ENCODE measurements at regions not wholly inside any gene's neighbourhood (a gene's known extent, or its start where the extent isn't known, plus 50 kb on each side); places are given as distances from the start of the nearest gene placed in this dataset.
"Not testable (repeated sequence)": the region's sequence is repeated elsewhere in the genome, so short reads cannot be mapped to it uniquely, and the experiment has no call there.

- peak in 4 of 58 donors; percentile 1 to 6 (median 2) for DNase-seq
These were observed 160.0 kb downstream of the DEFB131A start for GRCh38 chr4:9604031-9604892.

DNA sequence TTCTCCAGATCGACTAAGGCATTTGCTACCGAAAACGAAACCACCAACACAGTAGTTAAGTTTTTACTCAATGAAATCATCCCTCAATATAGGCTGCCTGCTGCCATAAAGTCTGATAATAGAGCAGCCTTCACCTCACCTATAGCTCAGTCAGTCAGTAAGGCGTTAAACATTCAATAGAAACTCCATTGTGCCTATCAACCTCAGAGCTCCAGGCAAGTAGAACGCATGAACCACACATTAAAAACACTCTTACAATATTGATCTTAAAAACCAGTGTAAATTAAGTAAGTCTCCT is 160.6 kb downstream of the DEFB131A start:
- DNase-seq = not testable (repeated sequence)

- no peak for DNase-seq
These were observed 164.1 kb downstream of the DEFB131A start for GRCh38 chr4:9608300-9608699.

DNA sequence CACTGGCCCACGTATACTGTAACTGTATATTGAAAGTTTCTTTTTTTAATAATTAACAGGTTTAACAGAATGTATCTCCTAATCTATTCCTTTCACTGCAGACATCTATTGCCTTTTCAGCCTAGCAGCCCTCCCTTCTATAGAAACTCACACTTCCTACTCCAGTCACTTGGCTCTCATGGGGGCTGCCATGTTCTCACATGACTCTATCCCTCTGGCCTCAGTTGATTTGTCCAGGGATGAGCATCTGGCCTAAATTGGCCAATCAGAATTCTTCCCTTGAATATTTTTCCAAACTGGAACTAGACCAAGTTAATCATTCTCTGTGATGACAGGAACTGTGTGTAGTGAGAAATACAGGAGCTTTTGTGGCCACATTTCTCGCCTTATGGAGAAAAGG is 166.1 kb downstream of the DEFB131A start:
- DNase-seq = not testable (repeated sequence)

GRCh38 chr4:9611101-9611500 is 166.9 kb downstream of the DEFB131A start:
- no peak for DNase-seq

DNA sequence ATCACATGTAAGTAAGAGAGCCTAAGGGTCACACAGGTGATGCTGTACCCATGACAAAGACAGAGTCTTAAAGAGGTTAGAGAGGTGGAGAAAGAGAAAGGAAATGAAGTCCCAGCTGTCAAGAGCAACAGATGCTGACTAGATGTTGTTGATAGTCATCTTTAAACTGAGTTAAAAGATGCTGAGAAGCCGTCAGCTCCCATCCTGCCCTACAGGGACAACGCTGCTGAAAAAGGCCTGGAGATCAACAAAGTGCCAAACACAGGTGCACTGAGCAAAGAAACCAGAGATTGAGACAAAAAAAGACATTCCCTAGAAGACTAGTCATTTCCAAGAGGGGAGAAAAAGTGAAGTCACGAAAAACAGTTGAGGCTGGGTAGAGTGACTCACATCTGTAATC is 145.0 kb upstream of the DRD5 start:
- not testable (repeated sequence) for DNase-seq

GRCh38 chr4:9659678-9660077 is 121.8 kb upstream of the DRD5 start:
- DNase-seq = peak in 4 of 58 donors; percentile 1 to 11 (median 8)

DNA sequence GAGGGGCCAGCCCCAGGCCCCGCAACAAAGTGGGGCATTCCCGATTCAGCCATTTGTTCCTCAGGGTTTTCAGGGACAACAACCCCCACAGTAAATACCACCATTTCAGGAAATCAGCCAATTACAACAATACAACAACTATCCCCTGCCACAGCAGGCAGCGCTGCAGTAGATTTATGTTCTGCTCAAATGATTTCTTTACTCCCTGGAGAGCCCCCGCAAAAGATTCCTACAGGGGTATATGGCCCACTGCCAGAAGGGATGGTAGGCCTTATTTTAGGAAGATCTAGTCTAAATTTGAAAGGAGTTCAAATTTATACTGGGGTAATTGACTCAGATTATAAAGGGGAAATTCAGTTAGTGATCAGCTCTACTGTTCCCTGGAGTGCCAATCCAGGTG is 120.5 kb upstream of the DRD5 start:
- not testable (repeated sequence) for DNase-seq

GRCh38 chr4:9670725-9671124 is 110.7 kb upstream of the DRD5 start:
- DNase-seq = peak in 7 of 58 donors; percentile 10 to 87 (median 14)

GRCh38 chr4:9677357-9677756 is 104.1 kb upstream of the DRD5 start:
- not testable (repeated sequence) for DNase-seq

GRCh38 chr4:9679704-9680478 is 101.5 kb upstream of the DRD5 start:
- no peak for DNase-seq

- DNase-seq = not testable (repeated sequence)
These were observed 98.3 kb upstream of the DRD5 start for GRCh38 chr4:9683174-9683573.

GRCh38 chr4:9685016-9685415 is 96.4 kb upstream of the DRD5 start:
- not testable (repeated sequence) for DNase-seq

- no peak for DNase-seq
These were observed 95.7 kb upstream of the DRD5 start for GRCh38 chr4:9685692-9686091.

DNA sequence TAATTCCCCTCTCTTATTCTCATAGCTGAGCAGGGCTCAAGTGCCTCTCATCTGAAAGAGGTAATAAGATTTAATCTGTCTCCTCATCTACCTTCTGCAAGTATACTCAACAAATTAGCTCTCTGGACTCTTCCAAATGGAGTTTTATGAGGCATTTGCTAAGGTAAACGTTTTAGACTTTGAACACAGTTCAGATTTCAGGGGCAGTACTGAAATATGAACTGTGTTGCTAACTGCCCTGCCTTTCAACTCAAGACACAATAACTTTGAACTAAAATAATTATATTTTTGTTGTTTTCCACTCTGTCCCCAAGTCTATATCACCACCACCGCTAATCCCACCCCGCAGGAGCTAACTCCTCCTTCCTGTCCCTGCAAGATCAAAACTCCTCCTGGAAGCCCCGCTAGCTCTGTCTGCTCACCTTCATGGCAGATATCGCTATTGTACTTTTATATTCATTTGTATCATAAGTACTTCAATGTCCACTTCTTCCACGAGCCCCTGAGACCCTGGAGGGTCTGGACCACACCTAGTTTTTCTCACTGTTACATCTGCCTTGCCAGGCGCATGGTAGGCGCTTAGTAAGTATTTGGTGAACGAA is 90.7 kb upstream of the DRD5 start:
- peak in 1 of 58 donors; percentile 35 for DNase-seq

DNA sequence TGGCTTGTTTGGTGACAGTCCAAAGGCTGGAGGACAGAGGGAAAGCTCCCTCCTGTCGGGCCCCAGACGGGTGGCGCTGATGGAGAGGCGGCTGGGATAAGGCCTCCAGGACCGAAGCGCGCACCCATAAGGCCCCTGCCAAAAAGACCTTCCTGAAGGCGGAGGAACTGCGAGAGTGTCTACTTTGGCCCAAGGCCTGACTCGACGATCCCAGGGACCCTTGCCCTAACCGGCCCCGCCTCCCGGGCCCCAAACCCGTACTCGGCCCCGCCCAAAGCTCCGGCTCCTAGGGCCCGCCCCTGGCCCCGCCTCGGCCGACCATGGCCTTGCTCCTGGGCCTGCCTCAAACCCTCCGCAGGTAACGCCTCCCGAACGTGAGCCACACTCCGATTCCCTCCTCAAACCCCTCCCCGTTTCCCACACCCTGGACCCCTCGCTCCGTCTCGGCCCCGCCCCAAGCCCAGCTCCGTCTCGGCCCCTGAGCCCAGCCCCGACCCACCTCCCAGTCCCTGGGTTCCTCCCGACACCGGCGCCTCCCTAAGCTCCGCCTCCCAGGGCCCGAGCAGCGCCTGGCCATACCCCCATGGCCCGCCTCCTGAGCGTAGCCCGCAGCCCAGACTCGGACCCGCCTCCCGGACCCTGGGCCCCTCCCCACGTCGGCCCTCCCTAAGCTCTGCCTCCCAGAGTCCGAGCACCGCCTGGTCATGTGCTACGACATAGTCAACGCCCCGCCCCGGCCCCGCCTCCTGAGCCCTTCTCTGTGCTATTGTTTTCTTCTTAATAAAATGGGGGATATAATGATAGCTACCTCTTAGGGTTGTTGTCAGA is 90.0 kb upstream of the DRD5 start:
- DNase-seq = peak; percentile 37 to 97 (median 93)

- DNase-seq = not testable (repeated sequence)
These were observed 88.5 kb upstream of the DRD5 start for GRCh38 chr4:9692791-9693491.

DNA sequence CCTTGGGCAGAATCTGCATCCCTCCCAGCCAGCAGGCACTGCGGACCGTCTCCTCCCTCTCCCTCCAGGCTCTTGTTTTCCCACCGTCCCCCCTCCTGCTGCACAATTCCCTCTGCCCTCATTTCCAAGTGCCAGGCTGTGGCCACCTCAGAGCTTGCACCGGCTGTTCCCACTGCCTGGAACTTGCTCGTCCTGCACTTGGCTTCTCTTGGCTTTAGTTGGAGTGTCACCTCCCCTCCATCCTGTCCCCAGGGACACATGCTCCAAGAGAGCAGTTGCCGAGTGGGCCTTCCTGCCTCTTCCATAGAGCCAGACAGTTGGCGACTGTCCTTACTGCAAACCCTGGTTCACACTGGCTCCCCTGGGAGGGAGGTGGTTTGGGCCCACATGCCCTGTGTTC is 87.0 kb upstream of the DRD5 start:
- not testable (repeated sequence) for DNase-seq

GRCh38 chr4:9695994-9696393 is 85.4 kb upstream of the DRD5 start:
- DNase-seq = peak in 14 of 58 donors; percentile 3 to 38 (median 12)

- not testable (repeated sequence) for DNase-seq
These were observed 84.9 kb upstream of the DRD5 start for GRCh38 chr4:9696561-9696960.

Data from anterior cingulate cortex (tissue), 58 donors.